ENCODE measurements at regions not wholly inside any gene's neighbourhood (a gene's known extent, or its start where the extent isn't known, plus 50 kb on each side); places are given as distances from the start of the nearest gene placed in this dataset.
"Not testable (repeated sequence)": the region's sequence is repeated elsewhere in the genome, so short reads cannot be mapped to it uniquely, and the experiment has no call there.

DNA sequence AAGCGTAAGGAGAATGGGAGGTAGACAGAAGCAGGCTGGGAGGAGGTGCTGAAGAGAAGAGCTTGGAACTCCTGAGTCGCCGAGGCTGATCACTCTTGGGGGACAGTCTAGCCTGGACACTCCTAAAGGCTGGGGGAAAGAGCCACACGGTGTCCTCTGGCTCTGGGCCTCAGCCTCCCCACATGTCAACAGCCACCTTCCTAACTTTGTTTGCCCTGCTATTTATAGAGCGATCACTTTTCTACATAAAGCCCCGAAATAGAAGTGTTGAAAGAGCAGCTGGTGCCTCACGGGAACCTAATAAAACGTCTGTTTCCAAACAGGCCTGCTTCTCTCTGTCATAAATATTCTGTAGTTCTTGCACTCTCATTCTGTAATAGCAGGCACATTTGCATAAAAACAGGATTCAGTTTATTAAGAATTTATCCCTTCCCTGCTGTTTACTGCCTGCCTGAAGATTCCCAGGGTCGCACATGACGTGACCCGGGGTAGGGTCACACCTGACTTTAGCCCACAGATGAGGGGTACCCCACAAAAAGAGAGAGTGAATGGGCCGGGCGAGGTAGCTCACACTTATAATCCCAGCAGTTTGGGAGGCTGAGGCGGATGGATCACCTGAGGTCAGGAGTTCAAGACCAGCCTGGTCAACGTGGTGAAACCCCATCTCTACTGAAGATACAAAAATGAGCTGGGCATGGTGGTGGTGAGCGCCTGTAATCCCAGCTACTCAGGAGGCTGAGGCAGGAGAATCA is 212.5 kb downstream of the TOMM20 start:
- DNase-seq, result no peak

DNA sequence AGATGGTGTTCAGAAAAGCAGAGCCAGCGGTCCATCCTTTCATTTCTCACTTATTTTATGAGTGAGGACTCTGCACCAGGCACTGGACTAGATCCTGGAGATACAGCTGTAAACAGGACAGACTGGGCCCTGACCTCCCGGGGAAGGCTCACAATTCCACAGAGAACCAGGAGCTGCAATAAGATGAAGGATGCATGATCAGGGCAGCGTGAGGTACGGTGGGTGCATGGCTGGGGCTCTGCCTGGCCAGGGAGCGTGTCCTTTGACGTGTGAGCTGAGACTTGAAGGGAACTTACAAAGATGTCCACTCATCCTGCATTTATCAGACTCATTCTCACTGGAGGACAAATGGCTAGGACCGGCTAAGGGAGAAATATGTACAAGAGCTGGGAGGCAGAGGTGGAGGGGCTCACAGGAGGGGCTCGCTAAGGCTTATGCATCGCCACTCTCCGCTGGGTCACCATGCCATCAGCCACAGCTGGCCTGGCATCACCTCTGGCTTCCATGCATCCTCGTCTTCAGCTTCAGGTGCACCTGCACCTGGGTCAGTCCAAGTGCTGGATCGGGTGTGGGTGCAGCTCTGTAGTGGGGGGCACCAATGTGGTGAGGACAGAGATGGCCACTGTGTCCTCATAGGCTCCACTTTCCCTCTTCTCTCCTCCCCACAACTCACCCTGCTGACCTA is 213.9 kb downstream of the TOMM20 start:
- DNase-seq, result no peak

- DNase-seq, result no peak
These were observed 214.9 kb downstream of the TOMM20 start for GRCh38 chr1:234913771-234914170.

- no peak for DNase-seq
These were observed 215.4 kb downstream of the TOMM20 start for GRCh38 chr1:234913278-234913649.

DNA sequence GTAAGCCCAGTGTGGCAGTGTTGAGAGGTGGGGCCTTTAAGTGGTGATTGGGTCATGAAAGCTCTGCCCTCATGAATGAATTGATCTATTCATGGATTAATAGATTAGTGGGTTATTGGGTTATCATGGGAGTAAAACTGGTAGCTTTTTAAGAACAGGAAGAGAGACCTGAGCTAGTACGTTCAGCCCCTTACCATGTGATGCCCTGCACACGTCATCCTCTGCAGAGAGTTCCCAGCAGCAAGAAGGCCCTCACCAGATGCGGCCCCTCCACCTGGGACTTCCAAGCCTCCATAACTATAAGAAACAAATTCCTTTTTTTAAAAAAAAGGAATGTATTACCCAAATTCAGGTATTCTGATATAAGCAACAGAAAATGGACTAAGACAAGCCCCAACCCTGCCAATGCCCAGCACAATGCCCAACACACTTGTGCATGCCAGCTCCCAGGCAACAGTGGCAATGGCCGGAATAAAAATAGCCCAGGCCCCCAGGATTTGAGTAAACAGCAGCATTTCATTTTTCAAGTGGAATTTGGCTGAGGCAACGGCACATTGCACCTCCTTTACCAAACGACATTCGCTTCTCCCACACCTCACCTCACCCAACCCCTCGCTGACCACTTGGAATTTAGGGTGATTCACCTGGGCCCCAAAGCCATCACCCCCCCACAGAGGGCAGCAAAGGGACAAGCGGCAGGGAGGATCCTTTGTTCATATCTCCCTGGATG is 215.9 kb downstream of the TOMM20 start:
- DNase-seq, result no peak

GRCh38 chr1:234911787-234912186 is 216.8 kb downstream of the TOMM20 start:
- DNase-seq, result no peak

- not testable (repeated sequence) for DNase-seq
These were observed 217.5 kb downstream of the TOMM20 start for GRCh38 chr1:234911136-234911535.

GRCh38 chr1:234909851-234910250 is 218.8 kb downstream of the TOMM20 start:
- DNase-seq, result no peak

DNA sequence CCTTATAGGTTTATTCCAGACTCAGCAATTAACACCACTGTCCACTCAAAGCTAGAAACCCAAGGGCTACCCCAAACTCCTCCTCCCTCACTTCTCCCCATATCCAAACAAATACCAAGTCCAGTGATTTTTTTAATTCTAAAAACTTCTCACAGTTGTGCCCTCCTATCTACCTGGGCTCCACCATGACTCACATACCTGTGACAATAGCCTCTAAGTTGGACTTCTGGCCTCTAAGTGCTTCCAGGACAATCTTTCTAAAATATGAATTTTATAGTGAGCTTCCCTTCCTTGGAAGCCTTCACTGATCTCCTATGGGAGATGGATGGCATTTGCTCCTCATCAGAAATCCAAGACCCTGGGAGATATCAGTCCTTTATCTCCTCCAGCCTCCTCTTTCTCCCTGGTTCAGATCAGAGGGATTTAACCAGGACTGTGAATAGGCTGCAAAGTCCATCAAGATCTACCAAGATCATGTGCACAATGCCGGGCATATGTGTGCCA is 219.3 kb downstream of the TOMM20 start:
- DNase-seq, result no peak

GRCh38 chr1:234908571-234908970 is 220.1 kb downstream of the TOMM20 start:
- no peak for DNase-seq

DNA sequence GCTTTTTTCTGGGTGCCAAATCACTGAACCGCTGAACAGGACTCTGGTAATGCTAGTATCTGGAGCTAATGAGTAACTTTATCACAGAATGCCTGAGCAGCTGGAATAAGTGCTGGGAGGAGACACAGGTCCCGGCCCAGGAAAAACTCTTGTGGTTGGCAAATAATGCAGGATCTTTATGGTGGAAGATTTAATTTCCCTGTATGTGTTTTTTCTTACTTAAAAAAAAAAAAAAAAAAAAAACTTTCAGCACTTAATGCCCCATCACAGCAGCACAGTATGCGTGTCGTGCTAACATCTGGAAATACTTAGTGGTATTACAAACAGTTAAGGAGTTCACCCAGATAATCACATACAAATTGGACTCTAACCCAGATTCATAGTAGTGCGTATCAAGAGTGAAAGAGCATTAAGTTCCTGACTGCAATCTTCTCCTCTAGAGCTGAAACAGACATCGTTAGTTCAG is 220.7 kb downstream of the TOMM20 start:
- no peak for DNase-seq

- no peak for DNase-seq
These were observed 221.3 kb downstream of the TOMM20 start for GRCh38 chr1:234907208-234907939.

GRCh38 chr1:234906654-234907053 is 222.0 kb downstream of the TOMM20 start:
- DNase-seq, result no peak

GRCh38 chr1:234902774-234903547 is 225.7 kb downstream of the TOMM20 start:
- DNase-seq, result no peak

- DNase-seq, result no peak
These were observed 227.1 kb downstream of the TOMM20 start for GRCh38 chr1:234901491-234902049.

GRCh38 chr1:234900595-234900994 is 228.0 kb downstream of the TOMM20 start:
- DNase-seq, result no peak

- no peak for DNase-seq
These were observed 228.9 kb downstream of the TOMM20 start for GRCh38 chr1:234899730-234900072.

DNA sequence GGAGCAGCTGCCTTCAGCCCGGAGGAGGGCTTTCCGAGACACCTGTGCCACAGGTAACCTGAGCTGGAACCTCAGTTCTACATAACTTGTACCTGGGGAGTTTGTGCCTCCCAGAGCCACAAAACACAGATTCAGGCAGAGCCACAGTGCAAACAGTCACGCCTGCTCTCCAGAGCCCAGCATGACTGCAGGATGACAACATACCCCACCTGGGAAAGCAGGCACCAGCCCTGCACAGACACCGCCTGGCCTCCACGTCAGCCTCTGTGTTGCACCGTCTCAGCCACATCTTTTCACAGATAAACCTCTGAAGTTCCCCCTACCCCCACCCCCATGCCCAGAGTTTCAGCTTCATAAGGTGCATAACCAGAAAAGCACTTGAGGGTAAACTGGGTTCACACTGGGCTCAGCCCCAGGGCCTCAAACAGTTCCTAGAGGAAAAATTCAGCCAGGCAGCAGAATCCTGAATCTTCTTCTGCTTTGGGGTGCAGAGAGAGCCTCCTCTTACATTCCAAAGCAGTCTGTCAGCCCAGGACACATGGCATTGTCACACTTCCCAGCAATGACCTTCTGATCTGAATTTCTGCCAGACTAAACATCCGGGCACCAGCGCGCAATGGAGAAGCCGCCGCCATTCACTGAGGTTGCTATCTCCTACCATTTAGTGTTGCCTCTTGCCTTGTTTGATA is 229.5 kb downstream of the TOMM20 start:
- DNase-seq, result peak in 1 of 2 experiments; percentile 8

GRCh38 chr1:234898455-234899033 is 230.1 kb downstream of the TOMM20 start:
- DNase-seq, result no peak

DNA sequence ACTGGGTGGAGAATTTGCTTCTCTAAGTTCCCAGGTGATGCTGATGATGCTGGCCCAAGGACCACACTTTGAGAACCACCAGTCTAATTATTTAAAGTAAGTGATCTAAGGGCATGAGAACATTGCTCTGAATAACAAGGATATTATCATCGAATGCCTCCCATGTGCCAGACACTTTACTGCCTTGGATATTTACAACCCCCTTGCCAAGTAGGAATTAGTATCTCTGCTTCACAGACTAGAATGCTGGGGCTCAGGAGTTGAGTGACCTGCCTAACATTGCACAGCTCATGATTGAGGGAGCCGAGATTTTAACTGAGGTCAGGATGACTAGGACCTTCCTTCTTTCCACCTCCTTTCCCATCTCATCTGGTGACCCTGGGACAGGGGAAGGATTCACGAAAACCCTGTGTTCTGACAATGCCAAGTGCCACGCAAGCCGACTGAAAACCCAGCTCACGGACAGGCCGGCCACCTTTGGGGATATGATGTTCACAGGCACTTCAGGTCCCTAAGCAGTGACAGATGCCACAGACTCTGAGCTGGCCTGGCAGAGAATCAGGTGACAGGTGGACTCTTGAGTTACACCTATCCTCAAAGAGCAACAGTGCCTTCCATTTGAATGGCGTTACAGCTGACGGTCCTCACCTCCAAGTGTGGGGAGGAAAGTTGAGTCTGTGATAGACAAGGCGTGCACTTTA is 230.7 kb downstream of the TOMM20 start:
- no peak for DNase-seq

Measured in NCI-H1930 (cell line).